Heart right ventricle (tissue), 16 donors: ENCODE measurements at regions not wholly inside any gene's neighbourhood (a gene's known extent, or its start where the extent isn't known, plus 50 kb on each side); places are given as distances from the start of the nearest gene placed in this dataset.

Experiments
- ATAC-seq, 8 donors: fragments of 200-7000 bp; cut with Tn5 transposase; one replicate each; pipeline ENCODE4 v1.9.1; 2020; ENCODE audit warnings: mild to moderate bottlenecking in 8 of 8, moderate library complexity in 8 of 8, moderate number of reproducible peaks in 1 of 8
- DNase-seq, 2 donors: peaks; one replicate each; pipeline ENCODE4 v3.0.0-alpha.2; 2020
- H3K27ac ChIP-seq, 10 donors: fragments of 200-600 bp; sonication (generic) in 2 of 10; one replicate each; pipeline versions ENCODE4 v1.5.0 to v1.8.0; 2020 to 2022; ENCODE audit warnings: mild to moderate bottlenecking in 3 of 10
- H3K27me3 ChIP-seq, 7 donors: fragments of 200-600 bp; one replicate each; pipeline ENCODE4 v1.8.0; 2021 to 2022; ENCODE audit warnings: mild to moderate bottlenecking in 2 of 7
- H3K36me3 ChIP-seq, 9 donors: fragments of 200-600 bp; sonication (generic) in 1 of 9; one replicate each; pipeline versions ENCODE4 v1.5.0 to v1.8.0; 2020 to 2022; ENCODE audit warnings: mild to moderate bottlenecking in 2 of 9
- H3K4me1 ChIP-seq, 9 donors: fragments of 200-600 bp; sonication (generic) in 1 of 9; one replicate each; pipeline versions ENCODE4 v1.5.0 to v1.8.0; 2020 to 2022; ENCODE audit warnings: mild to moderate bottlenecking in 4 of 9
- H3K4me3 ChIP-seq, 10 donors: fragments of 200-600 bp; sonication (generic) in 2 of 10; one replicate each; pipeline versions ENCODE4 v1.5.0 to v1.8.0; 2020 to 2022; ENCODE audit warnings: mild to moderate bottlenecking in 7 of 10, moderate library complexity in 2 of 10
- H3K9me3 ChIP-seq, 11 donors: fragments of 200-600 bp in 10 of 11; sonication (generic) in 2 of 11; one replicate each; pipeline versions ENCODE4 v1.5.0 to v1.8.0; 2013 to 2022; ENCODE audit warnings: mild to moderate bottlenecking in 2 of 11, control low read depth in 1 of 11, moderate library complexity in 1 of 11
- CTCF ChIP-seq, 9 donors: fragments of 200-600 bp; sonication (generic) in 2 of 9; IDR thresholded peaks; one replicate each; pipeline versions ENCODE4 v1.5.0 to v1.8.0; 2021 to 2022; ENCODE audit warnings: antibody characterized with exemption in 9 of 9, mild to moderate bottlenecking in 5 of 9, moderate library complexity in 1 of 9
- WGBS, 2 donors: extraction: QIAGEN DNeasy Blood & Tissue Kit; methylation state at CpG; one replicate each; pipeline ENCODE4 v1.1.7; 2013; ENCODE audit warnings: inconsistent platforms in 1 of 2; 5-methylcytosine and 5-hydroxymethylcytosine counted together
- intact Hi-C, 10 donors: fragments of 100-400 bp; cut with DNase I; formaldehyde crosslinking; loops; one replicate each; pipeline versions ENCODE4 v1.11.1 to v1.14.2; 2022
- donor health status: Arrhythmogenic right ventricular cardiomyopathy.
- donor health status: ischemic (EF 13 %, LVEDD 7.1; RV severe dilation, severe dysfunction).
- donor health status: healthy with polysubstance abuse.
- donor health status: DM: no; HTN: yes; CAD: no.
- donor health status: DM: no; HTN: no; CAD: no.
- donor health status: ischemic (EF 25% LVEDD 6.9; RV normal size, moderate dysfunction).
- donor health status: ischemic (EF 25% LVEDD 5.7; RV mildly dilated, moderate dysfunction).
- donor health status: healthy.
- donor health status: DM: yes; HTN: yes; CAD: no.
- donor health status: Ischemic cardiomyopathy.
- donor health status: ischemic (EF 35%, LVEDD 5.7; RV mildly dilated, moderate dysfunction).
- donor health status: nonischemic (EF 11% LVEDD 7.7; RV severe dilation, severe dysfunction).
- donor health status: DM: yes; HTN: yes; CAD: no.
- donor health status: PGD.
- donor health status: ischemic (EF 29% LVEDD 5.4; RV normal size, mild dysfunction).
- donor health status: nonischemic (EF 23%, LVEDD 6.1; RV moderate dilation, normal function).

GRCh38 chr5:18987101-18987500 is 1000.9 kb downstream of the CDH18 start:
- H3K4me3 ChIP-seq, result no peak overlapping the region
- ATAC-seq, result no peak
- 14 to 20% methylated on average over 1 of the region's 1 CpG for WGBS, 2 donors
- no peak for DNase-seq
- H3K4me1 ChIP-seq, result no peaks in the 10 kb centered on the region
- H3K27me3 ChIP-seq, result no peaks in the 10 kb centered on the region
- H3K27ac ChIP-seq, result no peak overlapping the region
- H3K9me3 ChIP-seq, result peaks cover 0 to 20% (median 0%) of the 10 kb centered on the region in 11 donors
- intact Hi-C loops, result no loop called here
- H3K36me3 ChIP-seq, result no peaks in the 10 kb centered on the region
- TF ChIP-seq CTCF (IDR thresholded peaks at IDR 0.05), result no peak

- 49 to 87% methylated on average over 1 of the region's 1 CpG for WGBS, 2 donors
- DNase-seq, result no peak
These were observed 997.1 kb downstream of the CDH18 start for GRCh38 chr5:18990852-18991251.

GRCh38 chr5:18992264-18992663 is 995.7 kb downstream of the CDH18 start:
- no peak for ATAC-seq
- Histone ChIP-seq H3K9me3 (peaks cover 0 to 10% (median 0%) of the 10 kb centered on the region in 11 donors), H3K27me3 (no peaks in the 10 kb centered on the region), H3K4me1 (no peaks in the 10 kb centered on the region), H3K36me3 (no peaks in the 10 kb centered on the region), H3K4me3 (no peak overlapping the region), H3K27ac (no peak overlapping the region)
- intact Hi-C loops, result no loop called here
- TF ChIP-seq CTCF (IDR thresholded peaks at IDR 0.05), result no peak
- WGBS, 2 donors, result 20 to 26% methylated on average over 1 of the region's 1 CpG
- no peak for DNase-seq

More at GRCh38 chr5:18990852-18991251, 997.1 kb downstream of the CDH18 start:
- no peaks in the 10 kb centered on the region for H3K4me1 ChIP-seq
- intact Hi-C loops, result no loop called here
- no peak overlapping the region for H3K27ac ChIP-seq
- no peak for TF ChIP-seq CTCF (IDR thresholded peaks at IDR 0.05)
- ATAC-seq, result no peak
- H3K4me3 ChIP-seq, result no peak overlapping the region
- peaks cover 0 to 3% (median 0%) of the 10 kb centered on the region in 11 donors for H3K9me3 ChIP-seq
- no peaks in the 10 kb centered on the region for H3K36me3 ChIP-seq
- no peaks in the 10 kb centered on the region for H3K27me3 ChIP-seq

- intact Hi-C loops, result no loop called here
- no peak overlapping the region for H3K4me3 ChIP-seq
- DNase-seq (no peak), ATAC-seq (no peak)
- no peak for TF ChIP-seq CTCF (IDR thresholded peaks at IDR 0.05)
- H3K27me3 ChIP-seq, result no peaks in the 10 kb centered on the region
- H3K27ac ChIP-seq, result no peak overlapping the region
- H3K4me1 ChIP-seq, result no peaks in the 10 kb centered on the region
- no peaks in the 10 kb centered on the region for H3K36me3 ChIP-seq
- peaks cover 0 to 9% (median 0%) of the 10 kb centered on the region in 11 donors for H3K9me3 ChIP-seq
These were observed 988.5 kb downstream of the CDH18 start for GRCh38 chr5:18999478-18999877.
